Fibroblast of mammary gland (primary cell): ENCODE measurements at regions not wholly inside any gene's neighbourhood (a gene's known extent, or its start where the extent isn't known, plus 50 kb on each side); places are given as distances from the start of the nearest gene placed in this dataset.

Source experiments
- DNase-seq: peaks from one replicate; pipeline ENCODE4 v3.0.0-alpha.2; 2010; ENCODE audit warnings: low read depth
- H3K4me3 ChIP-seq: 2 replicates; pipeline ENCODE4 v1.5.1; 2011; ENCODE audit warnings: low read depth, mild to moderate bottlenecking, low read length, moderate library complexity; ENCODE audit not compliant: control insufficient read depth
- TF ChIP-seq, protein P1 (sequence below): conservative IDR thresholded peaks from 2 replicates; pipeline ENCODE4 v1.5.1; 2011; ENCODE audit warnings: low read depth, low read length, inconsistent platforms; ENCODE audit not compliant: control insufficient read depth, insufficient read depth

GRCh38 chr13:86945584-86945983 lies 725.6 kb upstream of the SLITRK5 start:
- DNase-seq: peak; percentile 0
- TF ChIP-seq, protein P1, sequence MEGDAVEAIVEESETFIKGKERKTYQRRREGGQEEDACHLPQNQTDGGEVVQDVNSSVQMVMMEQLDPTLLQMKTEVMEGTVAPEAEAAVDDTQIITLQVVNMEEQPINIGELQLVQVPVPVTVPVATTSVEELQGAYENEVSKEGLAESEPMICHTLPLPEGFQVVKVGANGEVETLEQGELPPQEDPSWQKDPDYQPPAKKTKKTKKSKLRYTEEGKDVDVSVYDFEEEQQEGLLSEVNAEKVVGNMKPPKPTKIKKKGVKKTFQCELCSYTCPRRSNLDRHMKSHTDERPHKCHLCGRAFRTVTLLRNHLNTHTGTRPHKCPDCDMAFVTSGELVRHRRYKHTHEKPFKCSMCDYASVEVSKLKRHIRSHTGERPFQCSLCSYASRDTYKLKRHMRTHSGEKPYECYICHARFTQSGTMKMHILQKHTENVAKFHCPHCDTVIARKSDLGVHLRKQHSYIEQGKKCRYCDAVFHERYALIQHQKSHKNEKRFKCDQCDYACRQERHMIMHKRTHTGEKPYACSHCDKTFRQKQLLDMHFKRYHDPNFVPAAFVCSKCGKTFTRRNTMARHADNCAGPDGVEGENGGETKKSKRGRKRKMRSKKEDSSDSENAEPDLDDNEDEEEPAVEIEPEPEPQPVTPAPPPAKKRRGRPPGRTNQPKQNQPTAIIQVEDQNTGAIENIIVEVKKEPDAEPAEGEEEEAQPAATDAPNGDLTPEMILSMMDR: no peak

DNA sequence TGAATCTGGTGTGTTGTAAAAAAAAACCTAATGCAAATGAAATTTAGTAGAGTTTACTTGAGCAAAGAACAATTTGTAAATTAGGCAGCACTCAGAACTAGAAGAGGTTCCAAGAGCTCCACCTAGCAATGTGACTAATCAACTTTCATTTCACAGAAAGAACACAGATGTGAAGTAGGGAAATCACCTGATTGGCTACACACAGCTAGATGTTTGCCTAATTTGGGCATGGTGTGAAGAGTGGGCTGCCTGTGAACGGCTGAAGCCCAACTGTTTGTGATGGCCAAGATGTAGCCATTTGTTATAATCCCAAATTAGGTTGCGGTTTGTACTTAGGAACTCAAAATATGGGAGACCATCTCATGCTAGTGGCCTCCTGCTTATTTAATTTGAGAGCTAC lies 724.4 kb upstream of the SLITRK5 start:
- no peak overlapping the region for H3K4me3 ChIP-seq
- DNase-seq: peak; percentile 5
- TF ChIP-seq, protein P1: no peak

More at GRCh38 chr13:86945584-86945983, 725.6 kb upstream of the SLITRK5 start:
- H3K4me3 ChIP-seq: no peak overlapping the region

DNA sequence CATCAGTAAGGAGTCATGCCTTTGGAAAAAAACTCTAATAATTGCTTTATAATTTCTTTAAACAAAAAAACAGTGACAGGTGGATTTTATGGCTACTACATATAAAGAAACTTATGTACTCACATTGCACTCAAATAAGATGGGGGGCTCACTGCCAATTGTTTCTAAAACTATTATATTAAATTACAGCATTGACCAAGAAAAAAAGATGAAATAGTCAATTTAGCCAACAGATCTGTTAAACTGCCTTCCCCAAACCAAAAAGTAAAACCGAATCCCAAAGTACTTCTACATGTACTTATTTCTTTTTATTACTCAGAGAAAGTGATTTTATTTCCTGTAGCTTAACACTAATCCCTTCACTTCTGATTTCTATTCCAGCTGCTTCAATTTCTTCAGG lies 716.8 kb upstream of the SLITRK5 start:
- H3K4me3 ChIP-seq: no peak overlapping the region
- no peak for DNase-seq
- TF ChIP-seq, protein P1: no peak

DNA sequence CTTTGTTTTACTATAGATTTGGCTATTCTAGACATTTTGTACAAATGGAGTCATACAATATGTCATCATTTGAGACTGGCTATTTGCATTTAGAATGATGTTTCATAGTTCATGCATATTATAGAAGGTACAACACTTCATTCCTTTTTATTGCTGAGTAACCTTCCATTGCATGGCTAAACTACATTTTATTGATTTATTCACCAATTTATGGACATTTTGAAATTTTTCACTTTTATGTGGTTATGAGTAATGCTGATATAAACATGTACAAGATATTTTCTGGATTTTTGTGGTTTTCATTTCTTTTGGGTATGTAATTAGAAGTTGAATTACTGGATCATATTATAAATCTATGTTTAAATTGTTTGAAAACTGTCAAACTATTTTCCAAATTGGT lies 710.3 kb upstream of the SLITRK5 start:
- DNase-seq: peak; percentile 53
- no peak overlapping the region for H3K4me3 ChIP-seq
- TF ChIP-seq, protein P1: no peak

DNA sequence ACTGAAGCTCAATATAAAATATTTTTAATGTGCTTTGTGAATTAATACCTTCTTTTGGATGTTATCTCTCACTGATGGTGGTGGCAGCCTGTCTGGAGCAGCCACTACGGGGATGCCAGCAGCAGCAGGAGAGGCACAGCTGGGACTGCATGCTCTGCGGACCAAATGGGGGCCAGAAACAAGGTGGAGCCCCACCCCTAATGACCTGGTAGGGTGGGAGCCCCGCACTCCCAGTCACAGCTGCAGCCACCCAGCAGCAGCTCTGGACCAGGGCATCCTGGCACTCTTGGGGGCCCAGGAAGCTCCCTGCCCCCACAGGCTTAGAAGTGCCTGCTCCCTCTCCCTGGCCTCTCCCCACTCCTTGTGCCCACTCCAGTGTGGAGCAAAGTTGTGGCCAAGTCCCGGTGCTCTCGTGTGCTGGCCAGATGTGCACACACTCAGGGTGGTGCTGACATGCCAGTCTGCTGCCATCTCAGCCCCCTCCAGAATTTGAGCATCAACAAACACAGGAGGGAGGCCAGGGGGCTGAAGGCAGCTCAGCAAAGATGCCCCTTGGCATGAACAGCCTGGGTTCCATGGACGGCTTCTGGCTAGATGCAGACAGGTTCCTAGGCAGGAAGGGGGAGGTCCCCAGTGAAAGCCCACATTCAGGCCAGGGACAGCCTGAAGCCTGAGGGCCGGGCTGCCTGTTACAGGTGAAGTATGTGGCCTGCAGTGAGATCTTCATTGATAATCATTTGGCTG lies 696.7 kb upstream of the SLITRK5 start:
- TF ChIP-seq, protein P1: no peak
- DNase-seq: no peak
- H3K4me3 ChIP-seq: no peak overlapping the region

DNA sequence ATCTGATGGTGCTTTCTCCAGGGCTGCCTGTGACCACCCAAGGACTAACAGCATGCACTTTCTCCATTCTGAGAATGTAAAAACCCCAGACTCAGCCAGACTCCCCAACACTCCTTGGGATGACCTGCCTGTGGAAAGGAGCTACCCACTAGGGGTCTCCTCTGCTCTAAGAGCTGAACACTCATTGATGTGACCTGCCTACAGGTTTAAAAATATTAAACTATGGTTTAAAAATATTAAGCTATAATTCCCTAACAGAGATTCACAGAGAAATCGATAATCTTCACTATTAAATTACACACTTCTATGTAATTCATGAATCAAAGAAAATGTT lies 696.2 kb upstream of the SLITRK5 start:
- TF ChIP-seq, protein P1: no peak
- no peak for DNase-seq
- no peak overlapping the region for H3K4me3 ChIP-seq
